ENCODE measurements at regions not wholly inside any gene's neighbourhood (a gene's known extent, or its start where the extent isn't known, plus 50 kb on each side); places are given as distances from the start of the nearest gene placed in this dataset.

GRCh38 chr2:176845718-176846117, 366.9 kb upstream of the HNRNPA3 start:
- H3K27ac Mint-ChIP-seq (ENCODE audit: unreplicated experiment) = no peak overlapping the region
- H3K4me3 Mint-ChIP-seq (ENCODE audit: unreplicated experiment) = no peak overlapping the region
- H3K27me3 Mint-ChIP-seq (ENCODE audit: unreplicated experiment) = no peaks in the 10 kb centered on the region
- no peak for TF ChIP-seq CTCF (IDR thresholded peaks at IDR 0.05; ENCODE audit: partially characterized antibody, unreplicated experiment)
- H3K9me3 Mint-ChIP-seq (ENCODE audit: unreplicated experiment) = no peaks in the 10 kb centered on the region
- H3K36me3 Mint-ChIP-seq (ENCODE audit: unreplicated experiment) = no peaks in the 10 kb centered on the region
- H3K4me1 Mint-ChIP-seq (ENCODE audit: low read depth, unreplicated experiment) = no peaks in the 10 kb centered on the region
- DNase-seq = no peak

- Mint-ChIP-seq H3K36me3 (ENCODE audit: unreplicated experiment) (no peaks in the 10 kb centered on the region), H3K27me3 (ENCODE audit: unreplicated experiment) (no peaks in the 10 kb centered on the region), H3K4me3 (ENCODE audit: unreplicated experiment) (no peak overlapping the region), H3K9me3 (ENCODE audit: unreplicated experiment) (no peaks in the 10 kb centered on the region), H3K4me1 (ENCODE audit: low read depth, unreplicated experiment) (no peaks in the 10 kb centered on the region), H3K27ac (ENCODE audit: unreplicated experiment) (no peak overlapping the region)
- DNase-seq = no peak
- no peak for TF ChIP-seq CTCF (IDR thresholded peaks at IDR 0.05; ENCODE audit: partially characterized antibody, unreplicated experiment)
Observed at GRCh38 chr2:176847575-176847974, 365.0 kb upstream of the HNRNPA3 start.

- H3K36me3 Mint-ChIP-seq (ENCODE audit: unreplicated experiment) = no peaks in the 10 kb centered on the region
- H3K27me3 Mint-ChIP-seq (ENCODE audit: unreplicated experiment) = no peaks in the 10 kb centered on the region
- DNase-seq = no peak
- TF ChIP-seq CTCF (IDR thresholded peaks at IDR 0.05; ENCODE audit: partially characterized antibody, unreplicated experiment) = no peak
- H3K4me3 Mint-ChIP-seq (ENCODE audit: unreplicated experiment) = no peak overlapping the region
- no peaks in the 10 kb centered on the region for H3K4me1 Mint-ChIP-seq (ENCODE audit: low read depth, unreplicated experiment)
- H3K27ac Mint-ChIP-seq (ENCODE audit: unreplicated experiment) = no peak overlapping the region
- H3K9me3 Mint-ChIP-seq (ENCODE audit: unreplicated experiment) = no peaks in the 10 kb centered on the region
Observed at GRCh38 chr2:176848844-176849243, 363.8 kb upstream of the HNRNPA3 start.

GRCh38 chr2:176851200-176851888, 361.2 kb upstream of the HNRNPA3 start:
- H3K4me1 Mint-ChIP-seq (ENCODE audit: low read depth, unreplicated experiment) = no peaks in the 10 kb centered on the region
- TF ChIP-seq CTCF (IDR thresholded peaks at IDR 0.05; ENCODE audit: partially characterized antibody, unreplicated experiment) = no peak
- H3K36me3 Mint-ChIP-seq (ENCODE audit: unreplicated experiment) = no peaks in the 10 kb centered on the region
- no peak overlapping the region for H3K27ac Mint-ChIP-seq (ENCODE audit: unreplicated experiment)
- H3K9me3 Mint-ChIP-seq (ENCODE audit: unreplicated experiment) = no peaks in the 10 kb centered on the region
- no peaks in the 10 kb centered on the region for H3K27me3 Mint-ChIP-seq (ENCODE audit: unreplicated experiment)
- no peak overlapping the region for H3K4me3 Mint-ChIP-seq (ENCODE audit: unreplicated experiment)
- DNase-seq = no peak

GRCh38 chr2:176851889-176852483, 360.6 kb upstream of the HNRNPA3 start:
- TF ChIP-seq CTCF (IDR thresholded peaks at IDR 0.05; ENCODE audit: partially characterized antibody, unreplicated experiment) = no peak
- Mint-ChIP-seq H3K27me3 (ENCODE audit: unreplicated experiment) (no peaks in the 10 kb centered on the region), H3K9me3 (ENCODE audit: unreplicated experiment) (no peaks in the 10 kb centered on the region), H3K4me1 (ENCODE audit: low read depth, unreplicated experiment) (no peaks in the 10 kb centered on the region), H3K27ac (ENCODE audit: unreplicated experiment) (no peak overlapping the region), H3K4me3 (ENCODE audit: unreplicated experiment) (no peak overlapping the region), H3K36me3 (ENCODE audit: unreplicated experiment) (no peaks in the 10 kb centered on the region)
- no peak for DNase-seq
